ENCODE measurements at regions not wholly inside any gene's neighbourhood (a gene's known extent, or its start where the extent isn't known, plus 50 kb on each side); places are given as distances from the start of the nearest gene placed in this dataset.

DNA sequence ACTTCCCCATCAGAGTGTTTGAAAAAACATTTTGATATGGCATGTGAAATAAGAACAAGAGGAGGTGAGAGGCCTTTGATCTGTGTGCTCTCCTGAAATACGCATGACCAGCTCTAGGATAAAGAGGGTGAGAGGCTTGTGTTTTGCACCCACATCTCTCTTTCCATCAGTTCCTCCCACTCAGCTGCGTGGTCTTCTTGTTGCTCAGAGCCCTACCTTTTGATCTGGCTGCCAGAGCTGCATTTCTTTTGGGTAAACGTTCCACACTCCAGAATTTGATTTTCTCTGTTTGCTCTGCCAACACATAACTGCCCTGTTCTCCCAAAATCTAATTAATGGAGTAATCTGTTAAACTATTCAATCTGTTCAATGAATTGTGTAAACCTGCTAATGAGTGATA is 72.0 kb upstream of the FN1 start:
- intact Hi-C loops (cut with DNase I), result no loop called here
- Histone ChIP-seq H3K4me3 (no peak overlapping the region), H3K27ac (no peak overlapping the region), H3K9me3 (no peaks in the 10 kb centered on the region), H3K27me3 (ENCODE audit: insufficient read depth in 3 of 3, low read length in 2 of 3) (no peaks in the 10 kb centered on the region), H3K4me1 (no peaks in the 10 kb centered on the region), H3K36me3 (ENCODE audit: insufficient read depth in 1 of 2, low read depth in 1 of 2) (no peaks in the 10 kb centered on the region)
- 45 to 50% (median 45%) methylated on average over 3 of the region's 3 CpGs for WGBS, 3 donors
- TF ChIP-seq, protein P1, sequence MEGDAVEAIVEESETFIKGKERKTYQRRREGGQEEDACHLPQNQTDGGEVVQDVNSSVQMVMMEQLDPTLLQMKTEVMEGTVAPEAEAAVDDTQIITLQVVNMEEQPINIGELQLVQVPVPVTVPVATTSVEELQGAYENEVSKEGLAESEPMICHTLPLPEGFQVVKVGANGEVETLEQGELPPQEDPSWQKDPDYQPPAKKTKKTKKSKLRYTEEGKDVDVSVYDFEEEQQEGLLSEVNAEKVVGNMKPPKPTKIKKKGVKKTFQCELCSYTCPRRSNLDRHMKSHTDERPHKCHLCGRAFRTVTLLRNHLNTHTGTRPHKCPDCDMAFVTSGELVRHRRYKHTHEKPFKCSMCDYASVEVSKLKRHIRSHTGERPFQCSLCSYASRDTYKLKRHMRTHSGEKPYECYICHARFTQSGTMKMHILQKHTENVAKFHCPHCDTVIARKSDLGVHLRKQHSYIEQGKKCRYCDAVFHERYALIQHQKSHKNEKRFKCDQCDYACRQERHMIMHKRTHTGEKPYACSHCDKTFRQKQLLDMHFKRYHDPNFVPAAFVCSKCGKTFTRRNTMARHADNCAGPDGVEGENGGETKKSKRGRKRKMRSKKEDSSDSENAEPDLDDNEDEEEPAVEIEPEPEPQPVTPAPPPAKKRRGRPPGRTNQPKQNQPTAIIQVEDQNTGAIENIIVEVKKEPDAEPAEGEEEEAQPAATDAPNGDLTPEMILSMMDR (IDR thresholded peaks at IDR 0.05), result no peak
- ATAC-seq, result no peak
- DNase-seq, result no peak

DNA sequence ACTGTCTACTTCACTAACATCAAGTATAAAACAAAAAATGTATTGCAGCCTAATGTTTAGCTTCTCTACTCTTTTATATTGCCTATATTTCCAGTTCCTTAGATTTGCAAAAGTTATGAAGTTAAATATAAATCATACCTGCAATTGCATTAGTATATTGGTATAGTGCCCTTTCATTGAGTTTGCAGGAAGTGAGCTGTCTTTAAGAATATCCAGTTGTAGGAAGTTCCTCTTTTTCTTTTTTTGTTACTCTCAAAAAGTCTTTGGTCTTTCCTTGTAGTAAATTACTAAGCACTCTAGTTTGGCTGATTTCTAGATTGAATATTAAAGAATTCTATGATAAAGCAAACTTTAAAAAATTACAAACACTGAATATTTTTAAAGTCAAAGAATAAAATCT is 71.3 kb upstream of the FN1 start:
- DNase-seq (no peak), ATAC-seq (no peak)
- Histone ChIP-seq H3K36me3 (ENCODE audit: insufficient read depth in 1 of 2, low read depth in 1 of 2) (no peaks in the 10 kb centered on the region), H3K27ac (no peak overlapping the region), H3K27me3 (ENCODE audit: insufficient read depth in 3 of 3, low read length in 2 of 3) (no peaks in the 10 kb centered on the region), H3K4me1 (no peaks in the 10 kb centered on the region), H3K4me3 (no peak overlapping the region), H3K9me3 (no peaks in the 10 kb centered on the region)
- TF ChIP-seq, protein P1 (IDR thresholded peaks at IDR 0.05), result no peak
- intact Hi-C loops (cut with DNase I), result no loop called here

DNA sequence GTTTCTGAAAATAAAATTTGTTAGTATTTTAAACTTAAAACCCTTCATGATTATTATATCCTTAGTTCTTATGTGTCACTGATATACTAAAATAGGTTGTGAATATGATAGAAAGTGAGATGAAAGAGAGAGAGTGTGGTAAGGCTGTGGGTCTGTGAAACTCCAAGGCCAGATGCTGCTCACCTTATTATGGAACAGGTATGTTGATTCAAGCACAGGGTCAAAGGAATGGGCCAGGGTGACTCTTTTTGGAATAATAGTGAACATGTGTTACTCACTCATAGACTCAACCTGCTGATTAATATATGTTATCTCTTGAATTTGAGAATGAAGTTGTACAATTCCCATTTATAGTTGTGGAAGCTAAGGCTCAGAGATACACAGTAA is 70.7 kb upstream of the FN1 start:
- intact Hi-C loops (cut with DNase I), result no loop called here
- no peaks in the 10 kb centered on the region for H3K27me3 ChIP-seq (ENCODE audit: insufficient read depth in 3 of 3, low read length in 2 of 3)

DNA sequence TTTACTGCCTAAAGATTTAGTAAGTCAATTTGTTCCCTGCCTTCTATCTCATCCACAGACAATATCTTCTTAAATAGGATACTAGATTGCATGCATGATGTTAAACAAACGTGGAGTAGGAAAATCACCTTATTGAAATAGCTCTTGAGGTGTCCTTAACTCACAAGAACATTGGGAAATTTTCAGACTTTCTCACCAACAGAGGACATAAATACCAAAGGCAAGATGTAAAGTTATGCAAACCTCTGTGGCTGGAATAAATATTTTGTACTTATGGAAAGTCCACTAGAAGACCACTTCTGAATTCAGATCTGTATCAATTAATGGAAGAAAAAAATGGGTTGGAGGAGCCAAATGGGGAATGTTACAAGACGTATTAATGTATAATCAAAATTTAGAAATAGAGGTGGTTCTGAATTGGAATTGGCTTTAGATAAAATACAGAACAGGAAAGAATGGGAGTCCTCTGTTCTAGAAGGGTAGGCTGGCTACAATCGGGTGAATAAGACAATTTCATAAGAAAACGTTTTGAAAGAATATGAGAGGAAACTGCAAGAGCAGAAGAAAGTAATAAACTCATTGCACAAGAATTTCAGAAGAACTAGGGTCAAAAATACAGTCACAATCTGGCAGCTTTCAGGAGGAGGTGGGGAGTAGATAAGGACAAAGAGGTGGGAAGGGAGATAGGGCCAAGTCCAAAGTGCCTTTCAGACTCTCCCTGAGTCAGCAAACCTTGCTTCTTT is 69.3 kb upstream of the FN1 start:
- ATAC-seq (no peak), DNase-seq (no peak)
- intact Hi-C loops (cut with DNase I), result no loop called here
- 80 to 84% (median 83%) methylated on average over 4 of the region's 4 CpGs for WGBS, 3 donors
- TF ChIP-seq, protein P1 (IDR thresholded peaks at IDR 0.05), result no peak
- Histone ChIP-seq H3K27ac (no peak overlapping the region), H3K4me3 (no peak overlapping the region), H3K36me3 (ENCODE audit: insufficient read depth in 1 of 2, low read depth in 1 of 2) (no peaks in the 10 kb centered on the region), H3K4me1 (no peaks in the 10 kb centered on the region), H3K27me3 (ENCODE audit: insufficient read depth in 3 of 3, low read length in 2 of 3) (no peaks in the 10 kb centered on the region), H3K9me3 (no peaks in the 10 kb centered on the region)

More for the DNA sequence above, 70.7 kb upstream of the FN1 start:
- Histone ChIP-seq H3K27ac (no peak overlapping the region), H3K9me3 (no peaks in the 10 kb centered on the region), H3K36me3 (ENCODE audit: insufficient read depth in 1 of 2, low read depth in 1 of 2) (no peaks in the 10 kb centered on the region), H3K4me1 (no peaks in the 10 kb centered on the region), H3K4me3 (no peak overlapping the region)
- TF ChIP-seq, protein P1 (IDR thresholded peaks at IDR 0.05), result no peak
- ATAC-seq (no peak), DNase-seq (no peak)

DNA sequence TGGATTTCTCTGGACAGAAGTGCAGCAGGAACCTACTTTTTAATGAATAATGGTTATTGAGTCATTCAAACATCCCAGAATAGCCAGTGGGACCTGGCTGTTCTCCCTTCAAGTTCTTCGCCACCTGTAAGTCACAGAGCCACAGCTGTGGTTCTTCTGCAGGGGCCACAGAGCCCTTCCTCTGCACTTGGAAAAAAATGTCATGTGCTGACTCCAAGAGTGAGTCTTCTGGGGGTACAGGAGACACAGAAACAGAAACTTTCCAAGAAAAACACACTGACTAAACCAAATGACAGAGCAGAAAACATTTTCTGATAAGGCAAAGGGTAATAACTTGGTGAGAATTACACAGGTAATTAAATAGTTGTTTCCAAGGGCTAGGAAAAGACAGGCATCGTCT is 68.7 kb upstream of the FN1 start:
- H3K4me1 ChIP-seq, result no peaks in the 10 kb centered on the region
- no peaks in the 10 kb centered on the region for H3K27me3 ChIP-seq (ENCODE audit: insufficient read depth in 3 of 3, low read length in 2 of 3)
- H3K27ac ChIP-seq, result no peak overlapping the region
- DNase-seq, result no peak
- ATAC-seq, result no peak
- H3K36me3 ChIP-seq (ENCODE audit: insufficient read depth in 1 of 2, low read depth in 1 of 2), result no peaks in the 10 kb centered on the region
- 86 to 91% (median 90%) methylated on average over 2 of the region's 2 CpGs for WGBS, 3 donors
- H3K9me3 ChIP-seq, result no peaks in the 10 kb centered on the region
- no peak overlapping the region for H3K4me3 ChIP-seq
- intact Hi-C loops (cut with DNase I), result no loop called here
- TF ChIP-seq, protein P1 (IDR thresholded peaks at IDR 0.05), result no peak

Data from psoas muscle (tissue), 7 donors.